ENCODE measurements at regions not wholly inside any gene's neighbourhood (a gene's known extent, or its start where the extent isn't known, plus 50 kb on each side); places are given as distances from the start of the nearest gene placed in this dataset.

DNA sequence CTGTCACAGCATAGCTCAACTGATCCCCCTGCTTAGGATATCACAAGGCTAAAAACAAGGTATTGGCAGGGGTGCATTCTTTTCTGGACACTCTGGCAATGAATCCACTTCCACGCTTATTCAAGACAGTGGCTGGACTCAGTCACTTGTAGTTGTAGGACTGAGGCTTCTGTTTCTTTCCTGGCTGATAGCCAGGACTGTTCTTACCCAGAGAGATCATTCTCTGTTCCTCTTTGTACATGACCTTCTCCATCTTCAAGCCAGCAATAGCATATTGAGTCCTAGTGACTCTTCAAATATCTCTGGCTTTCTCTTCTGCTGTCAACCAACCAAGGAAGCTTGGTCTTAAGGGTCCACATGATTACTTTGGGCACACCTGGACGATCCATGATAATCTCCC lies 241.3 kb downstream of the RBM43 start:
- in situ Hi-C loops (cut with HindIII; ENCODE audit: low pct_unique_long_range_greater_than_20kb, low sequenced_read_pairs) = no loop called here
- DNase-seq (ENCODE audit: low read depth) = no peak

GRCh38 chr2:151009437-151010175 lies 252.1 kb downstream of the RBM43 start:
- no peak for DNase-seq (ENCODE audit: low read depth)
- in situ Hi-C loops (cut with HindIII; ENCODE audit: low pct_unique_long_range_greater_than_20kb, low sequenced_read_pairs) = no loop called here

DNA sequence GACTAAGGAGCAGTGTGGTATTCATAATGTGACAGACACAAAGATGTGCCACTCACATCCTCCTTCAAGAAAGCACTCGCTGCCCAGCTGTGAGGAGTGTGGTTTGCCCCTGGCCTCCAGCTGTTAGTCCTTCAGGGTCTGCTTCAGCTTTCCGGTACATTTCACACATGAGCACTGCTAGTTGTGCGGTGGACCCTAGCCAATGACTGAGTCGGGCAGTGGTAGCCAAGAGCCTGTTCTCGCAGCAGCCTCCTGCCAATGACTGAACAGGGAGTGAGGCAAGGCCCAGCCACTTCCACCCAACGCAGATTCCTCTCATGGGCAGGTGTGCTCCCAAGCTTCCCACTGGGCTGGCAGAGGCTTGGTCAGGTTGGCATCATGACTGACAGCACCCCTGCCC lies 254.3 kb downstream of the RBM43 start:
- in situ Hi-C loops (cut with HindIII; ENCODE audit: low pct_unique_long_range_greater_than_20kb, low sequenced_read_pairs) = no loop called here
- no peak for DNase-seq (ENCODE audit: low read depth)

DNA sequence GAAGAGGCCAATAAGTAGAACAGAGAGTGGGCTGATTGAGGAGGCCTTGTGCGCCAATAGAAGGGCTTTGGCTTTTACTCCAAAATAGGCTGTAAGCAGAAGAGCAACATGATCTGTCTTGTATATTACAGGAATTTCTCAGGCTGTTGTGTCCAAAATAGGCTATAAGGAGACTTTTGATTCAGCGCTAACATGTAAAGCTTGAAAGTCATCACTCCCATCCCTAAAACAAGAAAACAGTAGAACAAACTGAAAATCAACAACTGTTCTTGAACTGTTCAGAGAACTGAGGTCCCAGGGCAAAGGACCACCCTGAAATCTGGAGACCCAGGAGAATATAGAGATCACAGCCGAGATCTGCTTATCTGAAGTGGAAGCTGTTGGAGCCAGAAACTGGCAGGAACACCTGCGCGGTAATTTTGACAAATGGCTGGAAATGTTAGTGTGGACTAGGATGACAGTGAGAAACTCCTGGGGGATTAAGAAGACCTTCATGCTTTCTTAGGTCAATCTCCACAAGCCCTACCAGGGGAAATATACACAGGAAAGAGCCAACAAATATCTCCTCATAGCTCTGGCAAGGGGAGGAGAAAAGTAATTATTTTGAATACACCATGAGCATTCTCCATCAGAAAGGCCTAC lies 258.6 kb downstream of the RBM43 start:
- no peak for DNase-seq (ENCODE audit: low read depth)
- in situ Hi-C loops (cut with HindIII; ENCODE audit: low pct_unique_long_range_greater_than_20kb, low sequenced_read_pairs) = no loop called here

DNA sequence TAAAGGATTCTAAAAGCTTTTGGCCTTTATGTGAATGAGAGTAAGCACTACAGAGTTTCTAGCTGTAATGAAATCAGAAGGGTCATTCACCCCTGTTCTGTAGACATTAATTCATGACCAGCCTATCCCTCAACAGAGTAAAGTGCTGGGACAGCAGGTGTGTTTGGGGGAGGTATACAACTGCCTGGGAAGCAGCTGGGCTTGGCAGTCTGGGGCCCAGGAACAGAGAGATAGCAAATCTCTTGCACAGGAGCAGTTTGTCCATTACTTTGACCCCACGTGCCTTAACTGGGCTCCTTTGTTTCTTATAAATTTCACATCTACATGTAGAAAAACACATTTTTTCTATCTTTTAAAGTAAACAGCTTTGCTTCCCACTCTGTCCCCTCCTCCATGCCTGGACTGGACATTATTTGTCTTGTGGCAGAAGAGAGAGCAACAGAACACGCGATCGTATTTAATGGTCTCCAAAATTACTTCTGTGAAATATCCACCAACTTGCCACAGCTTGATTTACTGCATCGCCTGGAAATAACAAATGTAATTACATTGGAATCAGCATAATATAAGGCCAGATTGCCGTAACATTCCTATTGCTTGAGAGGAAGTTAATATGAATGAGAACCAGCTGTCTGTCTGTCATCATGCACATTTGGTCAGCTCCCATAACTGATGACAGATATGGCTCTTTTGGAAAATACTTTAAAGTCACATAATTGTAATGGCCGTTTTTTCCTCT lies 263.8 kb downstream of the RBM43 start:
- in situ Hi-C loops (cut with HindIII; ENCODE audit: low pct_unique_long_range_greater_than_20kb, low sequenced_read_pairs) = no loop called here
- no peak for DNase-seq (ENCODE audit: low read depth)

DNA sequence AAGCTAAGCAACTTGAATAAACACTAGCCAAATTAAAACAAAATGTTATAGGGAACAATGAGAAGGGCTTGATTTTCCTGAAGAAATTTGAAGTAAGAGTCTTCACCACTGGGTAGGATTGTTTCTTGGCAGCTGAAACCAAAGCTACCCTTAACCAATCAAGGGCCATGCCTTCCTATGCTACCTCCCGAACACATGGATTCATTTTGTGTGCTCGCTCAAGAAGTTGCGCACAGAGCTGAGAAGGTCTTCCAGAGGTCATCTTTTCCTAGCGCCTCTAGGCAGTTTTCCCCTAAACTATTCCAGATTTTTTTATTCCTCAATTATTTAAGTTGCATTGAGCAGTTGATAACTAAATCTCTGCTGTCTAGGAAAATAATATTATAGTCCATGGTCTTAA lies 264.6 kb downstream of the RBM43 start:
- in situ Hi-C loops (cut with HindIII; ENCODE audit: low pct_unique_long_range_greater_than_20kb, low sequenced_read_pairs) = no loop called here
- DNase-seq (ENCODE audit: low read depth) = no peak

- no peak for DNase-seq (ENCODE audit: low read depth)
- in situ Hi-C loops (cut with HindIII; ENCODE audit: low pct_unique_long_range_greater_than_20kb, low sequenced_read_pairs) = no loop called here
These were observed 267.6 kb downstream of the RBM43 start for GRCh38 chr2:150994076-150994475.

DNA sequence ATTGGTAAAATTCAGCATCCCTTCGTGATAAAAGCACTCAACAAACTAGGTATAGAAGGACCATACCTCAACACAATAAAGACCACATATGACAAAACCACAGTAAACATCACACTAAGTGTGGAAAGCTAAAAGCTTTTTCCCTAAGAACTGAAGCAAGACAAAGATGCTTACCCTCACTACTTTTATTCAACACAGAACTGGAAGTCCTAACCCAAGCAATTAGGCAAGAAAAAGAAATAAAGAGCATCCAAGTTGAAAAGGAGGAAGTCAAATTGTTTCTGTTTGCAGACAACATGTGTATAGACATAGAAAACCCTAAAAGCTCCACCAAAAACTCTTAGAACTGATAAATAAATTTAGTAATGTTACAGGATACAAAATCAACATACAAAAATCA lies 271.7 kb downstream of the RBM43 start:
- DNase-seq (ENCODE audit: low read depth) = no peak
- in situ Hi-C loops (cut with HindIII; ENCODE audit: low pct_unique_long_range_greater_than_20kb, low sequenced_read_pairs) = no loop called here

- in situ Hi-C loops (cut with HindIII; ENCODE audit: low pct_unique_long_range_greater_than_20kb, low sequenced_read_pairs) = no loop called here
These were observed 275.9 kb downstream of the RBM43 start for GRCh38 chr2:150985741-150986140.

GRCh38 chr2:150983314-150983897 lies 278.3 kb downstream of the RBM43 start:
- no peak for DNase-seq (ENCODE audit: low read depth)
- in situ Hi-C loops (cut with HindIII; ENCODE audit: low pct_unique_long_range_greater_than_20kb, low sequenced_read_pairs) = no loop called here

More at GRCh38 chr2:150985741-150986140, 275.9 kb downstream of the RBM43 start:
- DNase-seq (ENCODE audit: low read depth) = no peak

- DNase-seq (ENCODE audit: low read depth) = no peak
- in situ Hi-C loops (cut with HindIII; ENCODE audit: low pct_unique_long_range_greater_than_20kb, low sequenced_read_pairs) = no loop called here
These were observed 279.8 kb downstream of the RBM43 start for GRCh38 chr2:150981826-150982225.

- in situ Hi-C loops (cut with HindIII; ENCODE audit: low pct_unique_long_range_greater_than_20kb, low sequenced_read_pairs) = no loop called here
- no peak for DNase-seq (ENCODE audit: low read depth)
These were observed 283.6 kb downstream of the RBM43 start for GRCh38 chr2:150978053-150978452.

DNA sequence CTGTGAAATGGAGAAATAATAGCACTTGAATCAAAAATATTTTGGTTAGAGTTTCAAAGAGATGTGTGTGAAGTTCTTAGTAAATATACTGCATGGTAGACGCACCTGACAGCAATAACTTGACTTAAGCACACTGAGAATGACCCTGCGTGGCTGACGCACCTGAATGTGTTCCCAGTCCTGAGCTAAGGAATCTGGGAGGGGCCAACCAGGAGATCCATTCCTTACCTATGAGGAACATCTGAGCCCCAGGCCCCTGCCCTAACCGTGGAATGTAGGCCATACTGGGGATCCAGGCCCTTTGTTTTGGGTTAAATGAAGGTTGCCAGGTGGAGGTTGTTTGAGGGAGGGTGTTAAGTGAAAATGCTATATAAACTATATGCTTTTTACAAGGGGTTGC lies 284.4 kb downstream of the RBM43 start:
- no peak for DNase-seq (ENCODE audit: low read depth)
- in situ Hi-C loops (cut with HindIII; ENCODE audit: low pct_unique_long_range_greater_than_20kb, low sequenced_read_pairs) = no loop called here

GRCh38 chr2:150976604-150977003 lies 285.1 kb downstream of the RBM43 start:
- no peak for DNase-seq (ENCODE audit: low read depth)
- in situ Hi-C loops (cut with HindIII; ENCODE audit: low pct_unique_long_range_greater_than_20kb, low sequenced_read_pairs) = no loop called here

- DNase-seq (ENCODE audit: low read depth) = no peak
- in situ Hi-C loops (cut with HindIII; ENCODE audit: low pct_unique_long_range_greater_than_20kb, low sequenced_read_pairs) = no loop called here
These were observed 286.8 kb downstream of the RBM43 start for GRCh38 chr2:150974864-150975263.

DNA sequence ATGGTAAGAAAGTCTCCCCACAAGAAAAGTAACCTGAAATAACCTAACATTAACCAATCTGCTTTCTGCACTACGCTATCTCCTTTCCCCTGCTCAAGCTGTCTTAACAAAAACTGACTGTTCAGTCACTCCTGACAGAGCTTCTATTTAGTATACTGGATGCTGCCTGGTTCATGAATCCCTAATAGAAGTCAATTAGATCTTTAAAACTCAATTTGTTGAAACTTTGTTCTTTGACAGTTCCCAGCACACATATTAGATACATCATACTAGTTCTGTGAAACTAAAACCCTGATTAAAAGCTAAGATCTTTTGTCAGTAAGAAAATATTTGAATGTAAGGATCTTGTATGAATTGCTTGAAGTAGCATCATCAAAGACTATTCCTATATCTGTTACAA lies 287.4 kb downstream of the RBM43 start:
- in situ Hi-C loops (cut with HindIII; ENCODE audit: low pct_unique_long_range_greater_than_20kb, low sequenced_read_pairs) = no loop called here

GRCh38 chr2:150971910-150972309 lies 289.8 kb downstream of the RBM43 start:
- peak; percentile 4 for DNase-seq (ENCODE audit: low read depth)
- in situ Hi-C loops (cut with HindIII; ENCODE audit: low pct_unique_long_range_greater_than_20kb, low sequenced_read_pairs) = no loop called here

More for the DNA sequence above, 287.4 kb downstream of the RBM43 start:
- no peak for DNase-seq (ENCODE audit: low read depth)

DNA sequence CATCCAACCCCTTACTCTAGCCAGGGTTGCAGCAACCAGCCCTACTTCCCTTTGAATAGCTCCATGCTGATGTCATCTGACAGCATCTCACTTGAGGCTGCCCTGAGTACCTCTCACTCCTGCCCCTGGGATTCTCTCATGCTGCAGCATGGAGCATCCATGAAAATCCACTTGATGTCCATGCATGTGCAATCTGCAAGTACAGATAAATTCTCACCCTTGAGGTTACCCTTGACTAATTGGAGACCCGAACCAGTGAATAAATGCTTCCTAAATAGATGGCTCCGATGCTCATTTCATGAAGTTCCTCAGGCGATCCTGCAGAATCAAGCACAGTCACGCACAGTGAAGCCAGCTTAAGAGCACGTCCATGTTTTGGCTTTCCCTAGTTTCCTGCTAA lies 298.3 kb downstream of the RBM43 start:
- in situ Hi-C loops (cut with HindIII; ENCODE audit: low pct_unique_long_range_greater_than_20kb, low sequenced_read_pairs) = no loop called here
- DNase-seq (ENCODE audit: low read depth) = no peak

DNA sequence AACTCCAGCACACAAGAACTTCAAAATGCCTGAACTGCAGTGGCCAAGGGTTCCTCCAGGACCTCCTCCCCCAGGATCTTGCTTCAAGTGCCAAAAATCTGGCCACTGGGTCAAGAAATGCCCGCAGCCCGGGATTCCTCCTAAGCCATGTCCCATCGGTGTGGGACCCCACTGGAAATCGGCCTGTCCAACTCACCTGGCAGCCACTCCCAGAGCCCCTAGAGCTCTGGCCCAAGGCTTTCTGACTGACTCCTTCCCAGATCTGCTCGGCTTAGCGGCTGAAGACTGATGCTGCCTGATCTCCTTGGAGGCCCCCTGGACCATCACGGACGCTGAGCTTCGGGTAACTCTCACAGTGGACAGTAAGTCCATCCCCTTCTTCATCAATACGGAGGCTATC lies 306.4 kb downstream of the RBM43 start:
- no peak for DNase-seq (ENCODE audit: low read depth)
- in situ Hi-C loops (cut with HindIII; ENCODE audit: low pct_unique_long_range_greater_than_20kb, low sequenced_read_pairs) = no loop called here
